Smooth muscle cell (in vitro differentiated cells): ENCODE measurements at regions not wholly inside any gene's neighbourhood (a gene's known extent, or its start where the extent isn't known, plus 50 kb on each side); places are given as distances from the start of the nearest gene placed in this dataset.
A peak's percentile ranks its signal among the peaks of the same experiment; 100 is the strongest.

Experiments used
- DNase-seq: peaks from one replicate; lab custom pipeline; 2025; ENCODE audit not compliant: unreplicated experiment; lab: John Stamatoyannopoulos, UW
- H2AFZ ChIP-seq: fragments of 200-600 bp; sonication (generic); 2 replicates; pipeline ENCODE4 v1.6.0; 2016; ENCODE audit warnings: antibody characterized with exemption, low read depth, mild to moderate bottlenecking
- H3F3A ChIP-seq: fragments of 200-600 bp; sonication (generic); 2 replicates; pipeline ENCODE4 v1.6.0; 2017; ENCODE audit warnings: antibody characterized with exemption, low read depth
- H3K27ac ChIP-seq: fragments of 200-600 bp; sonication (generic); 2 replicates; pipeline ENCODE4 v1.5.1; 2016; ENCODE audit warnings: low read depth, mild to moderate bottlenecking
- H3K27me3 ChIP-seq: fragments of 200-600 bp; sonication (generic); 2 replicates; pipeline ENCODE4 v1.6.1; 2016; ENCODE audit warnings: low read depth, mild to moderate bottlenecking
- H3K36me3 ChIP-seq: fragments of 200-600 bp; sonication (generic); 2 replicates; pipeline ENCODE4 v1.5.1; 2016; ENCODE audit warnings: low read depth
- H3K4me1 ChIP-seq: fragments of 200-600 bp; sonication (generic); 2 replicates; pipeline ENCODE4 v1.5.1; 2016; ENCODE audit warnings: low read depth
- H3K4me2 ChIP-seq: fragments of 200-600 bp; sonication (generic); 2 replicates; pipeline ENCODE4 v1.6.0; 2016; ENCODE audit warnings: mild to moderate bottlenecking
- H3K4me3 ChIP-seq: fragments of 200-600 bp; sonication (generic); 2 replicates; pipeline ENCODE4 v1.5.1; 2016; ENCODE audit warnings: mild to moderate bottlenecking
- H3K79me2 ChIP-seq: fragments of 200-600 bp; sonication (generic); 2 replicates; pipeline ENCODE4 v1.6.0; 2016; ENCODE audit warnings: low read depth, mild to moderate bottlenecking
- H3K9ac ChIP-seq: fragments of 200-600 bp; sonication (generic); 2 replicates; pipeline ENCODE4 v1.6.0; 2016; ENCODE audit warnings: low read depth
- H3K9me3 ChIP-seq: fragments of 200-600 bp; sonication (generic); replicated peaks from 2 replicates; pipeline ENCODE4 v1.5.1; 2016; ENCODE audit warnings: low read depth
- H4K20me1 ChIP-seq: fragments of 200-600 bp; sonication (generic); 2 replicates; pipeline ENCODE4 v1.6.0; 2016; ENCODE audit warnings: low read depth
- CTCF ChIP-seq: fragments of 200-600 bp; sonication (generic); IDR thresholded peaks from 2 replicates; pipeline ENCODE4 v1.5.1; 2017; ENCODE audit warnings: borderline replicate concordance, mild to moderate bottlenecking, antibody characterized with exemption; ENCODE audit not compliant: insufficient read depth, poor library complexity, severe bottlenecking
- WGBS: methylation state at CpG from one replicate; pipeline ENCODE4 v1.1.7; 2016; ENCODE audit warnings: low lambda C conversion rate; 5-methylcytosine and 5-hydroxymethylcytosine counted together

- Histone ChIP-seq H3K27me3 (no peaks in the 10 kb centered on the region), H3F3A (peaks cover 5% of the 10 kb centered on the region), H3K9ac (no peak overlapping the region), H3K79me2 (no peaks in the 10 kb centered on the region), H3K4me2 (no peak overlapping the region), H3K9me3 (no peaks in the 10 kb centered on the region), H2AFZ (no peak overlapping the region), H3K36me3 (no peaks in the 10 kb centered on the region), H3K4me3 (no peak overlapping the region), H3K27ac (no peak overlapping the region), H3K4me1 (no peaks in the 10 kb centered on the region), H4K20me1 (no peaks in the 10 kb centered on the region)
- no peak for TF ChIP-seq CTCF
- 91% methylated on average over 3 of the region's 3 CpGs for WGBS
- no peak for DNase-seq
Measured at GRCh38 chr2:217006217-217006616, 146.4 kb upstream of the TNP1 start.

- Histone ChIP-seq H3K27ac (no peak overlapping the region), H3K79me2 (no peaks in the 10 kb centered on the region), H3K27me3 (no peaks in the 10 kb centered on the region), H3K4me1 (no peaks in the 10 kb centered on the region), H4K20me1 (no peaks in the 10 kb centered on the region), H3K4me2 (peak overlapping the region; percentile 31), H3K36me3 (no peaks in the 10 kb centered on the region), H3K4me3 (no peak overlapping the region), H3F3A (peaks cover 5% of the 10 kb centered on the region), H3K9me3 (no peaks in the 10 kb centered on the region), H3K9ac (no peak overlapping the region), H2AFZ (peak overlapping the region; percentile 81)
- TF ChIP-seq CTCF, result no peak
- 34% methylated on average over 3 of the region's 3 CpGs for WGBS
- no peak for DNase-seq
Measured at GRCh38 chr2:217004656-217005055, 144.8 kb upstream of the TNP1 start.

GRCh38 chr2:217001740-217002139, 141.9 kb upstream of the TNP1 start:
- no peak for TF ChIP-seq CTCF
- Histone ChIP-seq H4K20me1 (no peaks in the 10 kb centered on the region), H3K4me1 (no peaks in the 10 kb centered on the region), H3K36me3 (no peaks in the 10 kb centered on the region), H3K27me3 (no peaks in the 10 kb centered on the region), H3K27ac (no peak overlapping the region), H3K4me2 (no peak overlapping the region), H3K79me2 (no peaks in the 10 kb centered on the region), H3K4me3 (no peak overlapping the region), H3K9ac (no peak overlapping the region), H3K9me3 (no peaks in the 10 kb centered on the region), H2AFZ (no peak overlapping the region), H3F3A (peaks cover 5% of the 10 kb centered on the region)
- no peak for DNase-seq
- 73% methylated on average over 2 of the region's 2 CpGs for whole genome bisulfite sequencing

- Histone ChIP-seq H3K9ac (no peak overlapping the region), H3K4me1 (no peaks in the 10 kb centered on the region), H3K27me3 (no peaks in the 10 kb centered on the region), H3K36me3 (no peaks in the 10 kb centered on the region), H3K79me2 (no peaks in the 10 kb centered on the region), H3K4me2 (no peak overlapping the region), H3K9me3 (no peaks in the 10 kb centered on the region), H3K27ac (no peak overlapping the region), H3K4me3 (no peak overlapping the region), H2AFZ (no peak overlapping the region), H4K20me1 (no peaks in the 10 kb centered on the region), H3F3A (peaks cover 5% of the 10 kb centered on the region)
- WGBS, result 61% methylated on average over 3 of the region's 3 CpGs
- no peak for TF ChIP-seq CTCF
- DNase-seq, result no peak
Measured at GRCh38 chr2:217000406-217000805, 140.5 kb upstream of the TNP1 start.
